LNCaP clone FGC (cell line): ENCODE measurements at regions not wholly inside any gene's neighbourhood (a gene's known extent, or its start where the extent isn't known, plus 50 kb on each side); places are given as distances from the start of the nearest gene placed in this dataset.

Experiments used
- DNase-seq: peaks from one replicate; pipeline ENCODE4 v3.0.0-alpha.2; 2011; ENCODE audit warnings: low read depth
- H3K4me3 ChIP-seq: 2 replicates; pipeline ENCODE4 v1.5.1; 2011; ENCODE audit warnings: mild to moderate bottlenecking, low read depth, low read length, control low read depth
- TF ChIP-seq, protein P1 (sequence below): IDR thresholded peaks from 2 replicates; pipeline ENCODE4 v1.5.1; 2012; ENCODE audit warnings: mild to moderate bottlenecking; ENCODE audit not compliant: control insufficient read depth, insufficient read depth; ENCODE audit errors: extremely low read depth

GRCh38 chr9:569296-569695 is 272.2 kb upstream of the DMRT1 start:
- TF ChIP-seq, protein P1, sequence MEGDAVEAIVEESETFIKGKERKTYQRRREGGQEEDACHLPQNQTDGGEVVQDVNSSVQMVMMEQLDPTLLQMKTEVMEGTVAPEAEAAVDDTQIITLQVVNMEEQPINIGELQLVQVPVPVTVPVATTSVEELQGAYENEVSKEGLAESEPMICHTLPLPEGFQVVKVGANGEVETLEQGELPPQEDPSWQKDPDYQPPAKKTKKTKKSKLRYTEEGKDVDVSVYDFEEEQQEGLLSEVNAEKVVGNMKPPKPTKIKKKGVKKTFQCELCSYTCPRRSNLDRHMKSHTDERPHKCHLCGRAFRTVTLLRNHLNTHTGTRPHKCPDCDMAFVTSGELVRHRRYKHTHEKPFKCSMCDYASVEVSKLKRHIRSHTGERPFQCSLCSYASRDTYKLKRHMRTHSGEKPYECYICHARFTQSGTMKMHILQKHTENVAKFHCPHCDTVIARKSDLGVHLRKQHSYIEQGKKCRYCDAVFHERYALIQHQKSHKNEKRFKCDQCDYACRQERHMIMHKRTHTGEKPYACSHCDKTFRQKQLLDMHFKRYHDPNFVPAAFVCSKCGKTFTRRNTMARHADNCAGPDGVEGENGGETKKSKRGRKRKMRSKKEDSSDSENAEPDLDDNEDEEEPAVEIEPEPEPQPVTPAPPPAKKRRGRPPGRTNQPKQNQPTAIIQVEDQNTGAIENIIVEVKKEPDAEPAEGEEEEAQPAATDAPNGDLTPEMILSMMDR = no peak
- no peak overlapping the region for H3K4me3 ChIP-seq
- no peak for DNase-seq

GRCh38 chr9:570187-570586 is 271.3 kb upstream of the DMRT1 start:
- DNase-seq = no peak
- TF ChIP-seq, protein P1 = no peak
- no peak overlapping the region for H3K4me3 ChIP-seq

DNA sequence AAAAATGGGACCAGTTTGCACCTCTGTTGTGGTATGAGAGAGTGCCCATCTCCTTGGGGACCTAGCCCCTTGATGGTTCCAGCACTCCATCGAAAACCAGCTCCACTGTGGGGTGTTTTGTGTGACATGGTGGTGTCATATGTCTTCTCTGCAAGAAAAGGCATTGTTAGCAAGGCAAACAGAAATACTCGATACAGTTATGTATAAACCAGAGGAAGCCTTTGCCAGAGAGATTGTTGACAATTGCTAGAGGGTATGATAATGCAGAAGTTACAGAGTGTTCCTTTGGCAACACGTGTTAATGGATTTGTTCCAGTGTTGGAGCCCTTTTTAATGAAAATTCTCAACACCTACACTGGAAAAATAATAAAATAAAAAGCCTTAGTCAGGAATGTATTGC is 270.4 kb upstream of the DMRT1 start:
- no peak overlapping the region for H3K4me3 ChIP-seq
- TF ChIP-seq, protein P1 = no peak
- DNase-seq = peak; percentile 93

GRCh38 chr9:571741-572140 is 269.8 kb upstream of the DMRT1 start:
- no peak overlapping the region for H3K4me3 ChIP-seq
- TF ChIP-seq, protein P1 = no peak
- no peak for DNase-seq

GRCh38 chr9:573691-574410 is 267.6 kb upstream of the DMRT1 start:
- no peak overlapping the region for H3K4me3 ChIP-seq
- TF ChIP-seq, protein P1 = no peak
- no peak for DNase-seq

DNA sequence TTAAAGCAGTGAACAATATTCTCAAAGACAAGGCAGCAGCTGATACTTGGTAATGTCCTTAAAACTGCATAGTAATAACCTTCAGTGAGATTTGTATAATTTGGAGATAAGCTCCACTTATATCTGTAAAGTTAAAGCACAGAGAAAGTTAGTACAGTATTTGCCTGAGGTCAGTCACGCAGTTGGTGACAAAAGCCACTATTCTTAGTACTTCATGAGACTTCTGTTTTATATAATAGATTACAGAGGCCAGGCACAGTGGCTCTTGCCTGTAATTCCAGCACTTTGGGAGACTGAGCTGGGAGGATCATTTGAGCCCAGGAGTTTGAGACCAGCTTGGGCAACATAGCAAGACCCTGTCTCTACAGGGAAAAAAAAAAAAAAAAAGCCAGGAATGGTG is 266.4 kb upstream of the DMRT1 start:
- H3K4me3 ChIP-seq = no peak overlapping the region
- DNase-seq = no peak
- TF ChIP-seq, protein P1 = no peak

DNA sequence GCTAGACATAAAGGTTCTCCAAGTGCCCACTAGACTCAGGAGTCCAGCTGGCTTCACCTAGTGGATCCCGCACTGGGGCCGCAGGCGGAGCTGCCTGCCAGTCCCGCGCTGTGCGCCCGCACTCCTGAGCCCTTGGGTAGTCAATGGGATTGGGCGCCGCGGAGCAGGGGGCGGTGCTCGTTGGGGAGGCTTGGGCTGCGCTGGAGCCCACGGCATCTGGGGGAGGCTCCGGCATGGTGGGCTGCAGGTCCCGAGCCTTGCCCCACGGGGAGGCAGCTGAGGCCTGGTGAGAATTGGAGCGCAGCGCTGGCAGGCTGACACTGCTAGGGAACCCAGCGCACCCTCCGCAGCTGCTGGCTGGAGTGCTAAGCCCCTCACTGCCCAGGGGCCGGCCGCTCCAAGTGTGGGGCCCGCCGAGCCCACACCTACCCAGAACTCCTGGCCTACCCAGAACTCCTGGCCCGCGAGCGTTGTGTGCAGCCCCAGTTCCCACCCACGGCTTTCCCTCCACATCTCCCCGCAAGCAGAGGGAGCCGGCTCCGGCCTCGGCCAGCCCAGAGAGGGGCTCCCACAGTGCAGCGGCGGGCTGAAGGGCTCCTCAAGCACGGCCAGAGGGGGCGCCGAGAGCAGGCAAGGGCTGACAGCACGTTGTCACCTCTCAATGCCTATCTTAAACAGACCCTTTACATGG is 260.7 kb upstream of the DMRT1 start:
- no peak for DNase-seq
- TF ChIP-seq, protein P1 = no peak
- H3K4me3 ChIP-seq = no peak overlapping the region
